AG09319 (cell line): ENCODE measurements at regions not wholly inside any gene's neighbourhood (a gene's known extent, or its start where the extent isn't known, plus 50 kb on each side); places are given as distances from the start of the nearest gene placed in this dataset.
"Not testable (repeated sequence)": the region's sequence is repeated elsewhere in the genome, so short reads cannot be mapped to it uniquely, and the experiment has no call there.

Experiments used
- DNase-seq: peaks from one replicate; pipeline ENCODE4 v3.0.0-alpha.2; 2010; ENCODE audit warnings: low read depth; ENCODE audit errors: extremely low read depth
- TF ChIP-seq, protein P1 (sequence below): IDR thresholded peaks from 2 replicates; pipeline ENCODE4 v1.5.1; 2011; ENCODE audit warnings: low read depth, mild to moderate bottlenecking, inconsistent platforms, low read length, moderate library complexity

DNA sequence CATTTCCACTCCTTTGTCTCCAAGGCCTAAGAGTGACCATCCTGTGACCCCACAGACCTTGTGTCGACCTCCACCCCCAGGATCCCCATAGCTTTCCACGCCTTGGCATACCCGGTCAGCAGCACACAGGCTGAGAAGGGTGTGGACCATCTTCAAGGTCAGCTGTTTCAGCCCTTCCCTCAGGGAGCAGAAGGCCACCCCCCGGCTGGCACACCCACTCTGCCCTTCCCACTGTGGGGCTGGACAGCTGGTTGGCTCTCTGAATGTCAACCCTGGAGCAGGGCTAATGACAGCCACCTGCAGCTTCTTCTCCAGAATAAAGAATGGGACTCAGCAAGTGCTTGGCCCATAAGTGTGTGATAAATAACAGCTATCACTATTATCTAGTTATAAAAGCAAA lies 93.1 kb downstream of the OLFM1 start:
- DNase-seq: no peak
- TF ChIP-seq, protein P1, sequence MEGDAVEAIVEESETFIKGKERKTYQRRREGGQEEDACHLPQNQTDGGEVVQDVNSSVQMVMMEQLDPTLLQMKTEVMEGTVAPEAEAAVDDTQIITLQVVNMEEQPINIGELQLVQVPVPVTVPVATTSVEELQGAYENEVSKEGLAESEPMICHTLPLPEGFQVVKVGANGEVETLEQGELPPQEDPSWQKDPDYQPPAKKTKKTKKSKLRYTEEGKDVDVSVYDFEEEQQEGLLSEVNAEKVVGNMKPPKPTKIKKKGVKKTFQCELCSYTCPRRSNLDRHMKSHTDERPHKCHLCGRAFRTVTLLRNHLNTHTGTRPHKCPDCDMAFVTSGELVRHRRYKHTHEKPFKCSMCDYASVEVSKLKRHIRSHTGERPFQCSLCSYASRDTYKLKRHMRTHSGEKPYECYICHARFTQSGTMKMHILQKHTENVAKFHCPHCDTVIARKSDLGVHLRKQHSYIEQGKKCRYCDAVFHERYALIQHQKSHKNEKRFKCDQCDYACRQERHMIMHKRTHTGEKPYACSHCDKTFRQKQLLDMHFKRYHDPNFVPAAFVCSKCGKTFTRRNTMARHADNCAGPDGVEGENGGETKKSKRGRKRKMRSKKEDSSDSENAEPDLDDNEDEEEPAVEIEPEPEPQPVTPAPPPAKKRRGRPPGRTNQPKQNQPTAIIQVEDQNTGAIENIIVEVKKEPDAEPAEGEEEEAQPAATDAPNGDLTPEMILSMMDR: no peak

DNA sequence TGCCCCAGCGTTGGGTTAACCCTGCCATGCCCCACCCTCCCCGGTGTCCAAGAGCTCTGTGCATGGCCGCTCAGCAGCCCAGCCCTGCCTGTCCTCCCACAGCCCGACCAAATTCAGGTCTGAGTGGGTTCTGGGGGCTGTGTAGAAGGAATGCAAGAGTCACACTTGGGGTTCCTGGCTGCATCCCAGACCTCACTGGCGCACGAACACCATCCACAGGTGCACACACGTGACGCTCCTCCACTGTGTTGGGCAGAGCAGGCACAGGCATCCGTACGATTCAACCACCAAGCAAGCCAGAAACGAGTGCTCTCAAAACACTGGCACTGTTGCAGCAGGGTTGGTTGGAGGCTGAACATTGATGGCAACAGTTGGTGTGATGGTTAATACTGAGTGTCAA lies 93.9 kb downstream of the OLFM1 start:
- no peak for DNase-seq
- TF ChIP-seq, protein P1: no peak

DNA sequence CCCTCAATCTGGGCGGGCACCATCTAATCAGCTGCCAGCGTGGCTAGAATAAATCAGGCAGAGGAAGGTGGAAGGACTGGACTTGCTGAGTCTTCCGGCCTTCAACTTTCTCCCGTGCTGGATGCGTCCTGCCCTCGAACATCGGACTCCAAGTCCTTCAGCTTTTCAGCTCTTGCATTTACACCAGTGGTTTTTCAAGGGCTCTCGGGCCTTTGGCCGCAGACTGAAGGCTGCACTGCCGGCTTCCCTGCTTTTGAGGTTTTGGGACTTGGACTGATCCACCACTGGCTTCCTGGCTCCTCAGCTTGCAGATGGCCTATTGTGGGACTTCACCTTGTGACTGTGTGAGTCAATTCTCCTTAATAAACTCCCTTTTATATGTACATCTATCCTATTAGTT lies 94.4 kb downstream of the OLFM1 start:
- not testable (repeated sequence) for DNase-seq

DNA sequence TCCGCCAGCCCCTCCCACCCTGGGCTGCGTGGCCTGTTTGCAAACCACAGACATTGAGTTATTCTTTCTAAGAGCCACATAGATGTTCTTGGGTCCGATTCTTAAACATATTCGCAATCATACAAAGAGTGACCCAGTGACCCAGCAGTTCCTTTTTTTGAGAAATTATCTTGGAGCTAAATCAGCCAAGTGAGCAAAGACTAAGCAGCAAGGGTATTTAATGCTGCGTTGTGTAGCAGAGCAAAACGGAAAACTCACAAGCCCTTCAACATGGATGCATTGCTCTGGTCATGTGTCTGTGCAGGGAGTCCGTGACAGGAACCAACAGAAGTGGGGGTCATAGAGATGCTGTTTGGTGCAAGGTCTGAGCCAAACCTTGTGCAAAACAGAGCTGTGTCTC lies 95.6 kb downstream of the OLFM1 start:
- DNase-seq: no peak
- TF ChIP-seq, protein P1: no peak

DNA sequence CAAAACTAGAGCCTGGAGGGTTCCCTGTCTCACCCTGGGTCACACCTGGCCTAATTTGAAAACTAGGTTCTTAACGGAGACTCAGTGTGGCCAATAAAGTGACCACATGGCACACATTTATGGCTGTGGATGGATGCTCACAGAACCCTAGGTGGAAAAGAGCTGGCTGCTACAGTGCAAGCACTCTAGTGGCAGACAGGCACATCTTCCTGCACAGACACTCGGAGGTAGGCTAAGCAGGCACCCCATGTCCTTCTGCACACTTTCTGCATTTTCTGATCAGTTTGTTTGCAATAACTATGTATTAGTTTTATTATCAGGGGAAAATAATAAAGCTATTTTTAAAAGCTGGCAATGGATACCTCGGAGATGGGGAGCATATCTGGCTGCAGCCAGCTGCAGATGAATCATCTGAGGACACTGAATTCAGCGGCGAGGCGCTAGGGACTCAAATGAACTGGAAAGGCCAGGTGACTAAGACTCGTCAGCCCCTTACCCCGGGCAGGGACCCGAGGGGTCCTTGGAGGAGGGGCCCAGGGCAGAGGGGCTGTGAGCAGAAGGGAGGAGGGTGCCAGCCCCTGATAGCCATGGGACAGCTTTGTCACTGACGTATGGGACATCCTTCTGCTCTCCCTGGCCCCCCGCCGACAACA lies 96.2 kb downstream of the OLFM1 start:
- TF ChIP-seq, protein P1: no peak
- no peak for DNase-seq

DNA sequence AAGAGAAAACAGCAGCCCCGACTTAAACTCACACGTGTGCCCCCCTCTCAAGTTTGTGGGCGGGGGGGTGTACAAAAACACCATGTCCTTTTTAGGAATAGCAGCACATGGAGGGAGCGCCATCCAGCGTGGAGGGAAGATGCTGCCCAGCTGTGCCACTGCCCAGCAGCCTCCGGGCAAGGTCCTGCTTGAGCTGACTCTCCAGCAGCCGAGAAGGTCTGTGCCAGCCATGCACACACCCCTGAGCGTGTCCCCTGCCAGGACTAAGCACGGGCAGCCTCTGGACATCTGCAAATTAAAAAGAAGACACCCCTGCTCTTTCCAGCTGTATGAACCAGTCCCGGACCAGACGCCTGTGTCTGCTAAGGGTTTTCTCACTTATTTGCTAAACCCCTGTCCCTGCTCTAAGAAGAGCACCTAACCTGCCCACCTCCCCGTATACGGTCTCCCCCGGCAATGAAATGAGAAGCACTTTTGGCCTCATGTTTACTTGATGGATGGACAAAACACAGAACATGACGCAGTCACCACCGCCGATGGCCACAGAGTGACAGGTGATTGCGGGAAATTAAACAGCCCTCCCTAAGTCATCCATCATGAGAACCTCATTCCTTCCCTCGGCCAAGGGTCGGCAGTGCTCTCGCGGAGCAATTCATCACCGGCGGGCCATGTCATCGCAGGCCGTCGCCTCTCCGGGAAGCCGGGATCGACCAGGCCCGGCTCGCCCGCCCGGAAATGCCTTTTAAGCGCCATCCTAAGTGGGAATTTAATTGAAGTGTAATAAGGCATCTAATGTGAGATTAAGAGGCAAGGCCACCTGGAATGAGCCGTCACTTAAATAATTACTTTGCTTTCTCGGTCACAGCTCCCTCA lies 96.9 kb downstream of the OLFM1 start:
- TF ChIP-seq, protein P1: no peak
- DNase-seq: no peak

DNA sequence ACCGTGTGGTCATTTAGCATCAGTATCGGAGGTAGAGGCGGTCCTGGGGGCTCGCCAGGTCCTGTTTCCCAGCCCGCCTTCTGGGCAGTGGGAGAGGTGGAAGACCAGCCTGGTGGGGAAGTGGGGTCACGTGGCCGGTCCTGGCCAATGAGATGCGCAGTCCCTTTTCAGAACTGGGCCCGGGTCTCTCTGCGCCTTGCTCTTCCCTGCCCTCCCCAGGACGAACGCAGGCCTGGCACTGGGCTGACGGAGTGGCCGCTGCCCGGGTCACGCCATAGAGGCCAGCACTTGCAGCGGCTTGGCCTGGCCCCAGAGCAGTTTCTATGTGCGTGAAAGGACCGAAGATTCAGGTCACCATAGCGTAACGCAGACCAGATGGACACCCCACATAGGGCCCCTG lies 97.6 kb downstream of the OLFM1 start:
- no peak for DNase-seq
- TF ChIP-seq, protein P1: no peak
